Ammon's horn (tissue), 1 donor: ENCODE measurements at regions not wholly inside any gene's neighbourhood (a gene's known extent, or its start where the extent isn't known, plus 50 kb on each side); places are given as distances from the start of the nearest gene placed in this dataset.

ENCODE experiments used
- DNase-seq: peaks from one replicate; pipeline ENCODE4 v3.0.0-alpha.2; 2016; ENCODE audit warnings: low spot score

DNA sequence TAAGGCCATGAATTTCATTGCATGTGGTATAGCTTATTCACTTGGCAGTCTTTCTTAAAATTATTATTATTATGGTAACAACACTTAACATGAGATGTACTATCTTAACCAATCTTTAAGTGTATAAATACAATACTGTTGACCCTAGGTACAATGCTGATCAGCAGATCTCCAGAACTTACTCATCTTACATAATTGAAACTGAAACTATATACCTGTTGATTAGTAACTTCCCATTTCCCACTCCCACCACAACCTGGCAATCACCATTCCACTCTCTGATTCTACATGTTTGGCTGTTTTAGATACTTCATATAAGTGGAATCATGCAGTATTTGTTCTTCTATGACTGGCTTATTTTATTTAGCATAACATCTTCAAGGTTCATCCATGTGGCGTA is 150.2 kb upstream of the POU2AF2 start:
- DNase-seq: no peak

DNA sequence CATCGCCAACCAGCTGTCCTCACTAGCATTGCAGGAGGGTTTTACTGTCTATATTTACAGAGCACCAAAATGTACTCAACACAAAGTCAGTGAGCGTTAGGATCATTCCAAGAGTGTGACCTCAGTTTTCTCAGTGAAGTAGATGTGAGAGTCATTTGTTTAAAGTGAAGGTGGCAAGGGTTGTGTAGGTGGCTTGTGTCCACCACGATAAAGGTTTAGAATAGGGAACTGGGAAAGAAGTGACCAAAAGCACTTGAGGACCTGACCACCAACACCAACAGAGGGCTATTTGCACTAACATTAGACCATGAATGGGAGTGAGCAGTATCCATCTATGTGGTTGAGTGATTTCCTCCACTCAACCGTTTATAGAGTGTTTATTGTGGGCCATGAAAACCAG is 152.5 kb upstream of the POU2AF2 start:
- DNase-seq: no peak

DNA sequence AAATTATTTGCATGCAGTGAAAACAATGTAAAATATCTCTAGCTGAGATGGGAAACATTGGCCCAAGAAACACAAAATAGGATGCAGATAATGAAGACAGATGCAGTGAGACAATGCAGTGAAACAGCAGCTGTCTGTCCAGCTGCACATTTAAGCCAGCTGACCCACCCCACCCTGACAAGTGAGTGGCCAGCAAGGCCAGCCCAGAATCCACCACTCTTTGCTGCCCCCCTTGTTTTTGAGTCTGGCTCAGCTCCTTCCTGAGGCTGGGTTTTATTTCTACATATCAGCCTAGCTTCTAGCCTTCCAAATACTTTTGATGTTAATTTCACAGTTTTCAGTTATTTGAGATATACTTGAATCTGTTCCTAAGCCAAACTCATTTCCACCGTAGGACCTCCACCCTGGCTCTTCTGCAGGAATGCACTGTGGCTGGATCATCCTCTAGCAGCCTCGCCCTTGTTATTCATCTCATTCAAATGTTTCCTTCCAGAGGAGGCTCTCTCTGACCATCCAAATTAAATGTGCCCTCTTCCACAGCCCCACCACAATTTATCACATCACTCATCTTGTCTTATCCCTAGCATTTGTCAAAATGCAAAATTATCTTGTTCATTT is 154.1 kb upstream of the POU2AF2 start:
- DNase-seq: no peak

DNA sequence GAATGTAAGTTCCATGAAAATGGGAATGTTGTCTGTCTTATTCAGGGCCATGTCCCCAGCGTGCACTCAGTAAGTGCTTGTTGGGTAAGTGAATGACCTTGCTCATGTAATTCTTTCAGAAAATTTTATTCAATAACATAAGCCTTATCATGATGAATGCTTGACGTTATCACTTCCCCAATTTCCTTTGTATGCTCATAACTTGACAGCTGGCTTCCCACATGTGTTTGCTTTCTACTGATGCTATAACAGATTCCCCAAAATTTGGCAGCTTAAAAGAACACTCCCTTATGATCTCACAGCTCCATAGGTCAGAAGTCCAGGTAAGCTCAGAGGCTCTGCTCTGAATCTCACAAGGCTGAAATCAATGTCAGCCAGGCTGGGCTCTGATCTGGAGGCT is 155.8 kb upstream of the POU2AF2 start:
- no peak for DNase-seq

DNA sequence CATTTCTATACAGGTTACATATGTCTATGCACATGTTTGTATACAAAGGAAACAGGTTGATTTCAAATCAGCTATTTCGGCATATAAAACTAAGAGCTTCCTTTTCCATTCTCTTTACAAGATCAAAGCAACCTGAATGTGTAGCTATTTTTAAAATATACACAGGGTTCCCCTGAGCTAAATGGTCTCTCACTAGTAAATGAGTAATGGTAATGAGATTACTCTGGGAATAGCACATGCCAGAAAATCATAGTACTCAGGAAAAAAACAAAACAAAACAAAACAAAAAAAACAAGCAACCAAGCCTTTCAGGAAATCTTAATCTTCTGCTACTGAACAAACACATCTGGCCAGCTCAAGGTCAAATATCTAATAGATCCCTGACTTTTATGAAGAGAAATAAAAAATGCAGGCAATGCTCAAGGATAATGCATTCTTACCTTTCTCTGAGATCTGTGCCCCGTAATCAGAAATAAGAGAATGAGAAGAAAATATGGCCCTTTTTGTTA is 156.6 kb upstream of the POU2AF2 start:
- no peak for DNase-seq

DNA sequence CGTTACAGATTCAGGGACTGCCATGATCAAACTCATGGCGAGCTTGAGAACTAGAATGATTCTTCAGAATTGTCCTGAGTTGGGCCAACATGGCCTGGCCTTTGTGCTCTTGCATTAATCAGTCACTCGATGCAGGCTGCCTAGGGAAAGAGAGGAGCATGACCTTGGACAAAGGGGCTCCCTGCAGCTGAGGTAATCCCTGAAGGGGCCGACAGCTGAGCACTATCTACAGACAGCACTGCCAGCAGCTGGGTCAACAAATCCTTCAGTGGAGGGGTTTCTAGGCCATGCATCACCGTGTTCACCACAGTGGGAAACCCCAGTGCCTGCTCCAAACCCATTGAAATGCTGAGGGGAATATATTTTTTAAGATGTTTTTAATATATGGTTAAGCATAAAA is 159.5 kb upstream of the POU2AF2 start:
- DNase-seq: no peak

DNA sequence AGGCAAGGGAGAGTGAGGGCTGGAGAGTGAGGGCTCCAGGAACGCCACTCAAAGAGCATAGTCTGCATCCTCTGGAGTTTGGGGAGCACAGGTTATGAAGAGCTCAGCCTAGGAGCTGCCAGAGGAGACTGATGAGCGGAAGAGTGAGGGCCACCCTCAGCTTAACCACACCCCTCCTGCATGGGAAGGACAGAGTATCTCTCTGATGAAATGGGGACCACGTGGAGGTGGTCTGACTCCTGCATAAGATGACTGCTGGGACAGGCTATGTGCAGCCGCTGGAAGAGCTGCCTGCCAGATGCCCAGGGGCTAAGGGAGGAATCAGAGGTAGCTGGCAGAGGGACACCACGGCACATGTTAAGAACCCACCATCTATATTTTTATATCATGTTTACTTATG is 162.9 kb upstream of the POU2AF2 start:
- no peak for DNase-seq

DNA sequence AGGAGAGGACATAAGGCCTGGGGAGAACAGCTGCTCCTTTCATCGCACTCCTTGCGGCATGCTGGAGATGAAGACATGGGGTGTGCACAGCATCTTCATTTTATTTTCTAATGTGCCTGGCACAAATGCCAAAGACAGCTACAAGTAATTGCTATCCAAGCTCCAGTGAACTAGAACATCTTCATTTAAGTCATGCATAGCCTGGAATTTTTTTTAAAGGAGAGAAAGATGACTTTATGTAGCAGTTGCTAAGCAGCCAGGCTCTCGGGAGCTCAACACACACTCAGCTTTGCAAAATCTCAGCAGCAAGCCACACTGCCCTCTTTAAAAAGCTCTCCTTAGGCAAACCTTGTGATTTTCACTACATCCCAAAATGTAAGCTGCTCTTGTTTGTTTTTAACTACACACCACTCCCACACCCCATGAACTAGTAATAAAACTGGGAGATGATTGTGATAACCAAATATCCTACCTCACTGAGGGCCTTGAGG is 164.5 kb upstream of the POU2AF2 start:
- peak; percentile 57 for DNase-seq

DNA sequence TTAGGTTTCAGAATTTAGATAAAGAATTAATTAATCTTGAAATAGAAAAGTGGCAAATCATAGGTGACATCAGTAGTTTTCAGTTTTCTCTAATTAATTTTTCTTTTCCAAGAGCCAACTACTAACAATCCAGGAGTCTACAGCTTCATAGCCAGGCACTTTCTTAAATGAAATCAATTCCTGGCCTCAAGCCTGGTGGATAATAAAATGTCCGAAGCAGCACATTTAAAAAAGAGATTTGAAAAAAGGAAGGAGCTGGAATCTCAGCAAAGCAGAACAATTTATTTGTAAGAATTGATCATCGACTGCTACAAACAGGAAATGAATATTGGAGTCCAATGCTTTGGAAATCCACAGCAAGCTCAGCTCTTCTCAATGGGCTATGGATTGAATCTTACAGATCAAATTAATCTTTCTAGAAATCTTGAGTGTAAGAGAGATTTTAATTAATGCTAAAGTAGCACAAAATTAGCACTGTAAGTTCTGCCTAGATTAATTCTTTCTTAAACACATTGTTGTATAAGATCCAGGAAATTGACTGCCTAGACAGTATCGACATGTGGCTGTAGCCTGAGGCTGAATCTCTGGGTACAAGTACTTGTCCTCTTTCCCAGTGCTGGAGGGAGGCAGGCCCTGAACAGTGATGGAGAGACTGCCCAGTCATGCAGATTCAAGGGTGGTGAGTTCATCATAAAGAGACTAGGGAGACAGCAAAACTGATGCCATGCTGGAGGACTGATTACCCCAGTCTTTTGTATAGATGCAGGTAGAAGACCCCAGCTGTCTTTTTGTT is 167.8 kb upstream of the POU2AF2 start:
- DNase-seq: peak; percentile 9

DNA sequence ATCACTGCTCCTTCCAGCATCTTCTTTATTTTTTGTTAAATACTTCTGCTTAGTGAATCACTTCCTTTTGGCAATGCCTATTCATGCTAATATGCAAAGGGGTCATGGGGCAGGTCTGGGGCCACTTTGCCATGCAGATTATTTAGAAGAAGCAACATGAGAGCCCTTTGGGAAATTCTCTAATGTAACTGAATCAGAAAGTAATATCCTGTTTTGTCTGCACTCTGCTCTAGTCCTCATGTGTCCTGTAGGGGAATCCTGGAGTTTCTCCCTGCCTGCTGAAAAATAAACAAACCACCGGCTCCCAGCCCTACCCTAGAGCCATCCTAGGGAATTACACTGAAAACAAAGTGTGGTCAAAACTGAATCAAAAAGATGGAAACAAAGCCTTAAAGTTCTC is 176.5 kb upstream of the POU2AF2 start:
- no peak for DNase-seq

DNA sequence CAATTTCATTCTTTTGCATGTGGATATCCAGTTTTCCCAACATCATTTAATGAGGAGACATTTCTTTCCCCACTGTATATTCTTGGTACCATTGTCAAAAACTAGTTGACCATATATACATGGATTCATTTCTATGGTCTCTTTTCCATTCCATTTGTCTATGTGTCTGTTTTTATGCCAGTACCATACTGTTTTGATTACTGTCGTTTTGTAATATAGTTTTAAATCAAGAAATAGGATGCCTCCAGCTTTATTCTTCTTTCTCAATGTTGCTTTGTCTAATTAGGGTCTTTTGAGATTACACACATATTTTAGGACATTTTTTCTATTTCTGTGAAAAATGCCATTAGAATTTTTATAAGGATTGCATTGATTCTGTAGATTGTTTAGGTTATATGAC is 177.5 kb upstream of the POU2AF2 start:
- no peak for DNase-seq

DNA sequence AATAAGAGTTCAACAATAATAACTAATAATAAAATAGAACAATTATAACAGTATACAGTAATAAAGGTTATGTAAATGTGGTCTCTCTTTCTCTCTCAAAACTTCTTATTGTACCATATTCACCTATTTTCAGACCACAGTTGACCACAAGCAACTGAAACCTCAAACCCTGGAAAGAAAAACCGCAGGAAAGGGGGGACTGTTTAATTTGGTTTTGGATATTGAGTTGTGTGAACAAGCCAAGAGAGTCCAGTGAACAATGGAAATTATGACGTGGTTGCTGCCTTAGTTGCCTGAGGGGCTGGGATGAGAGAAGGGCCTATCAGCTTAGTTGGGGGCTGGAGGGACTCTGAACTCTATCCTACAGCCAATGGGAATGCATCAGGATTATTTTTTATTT is 178.7 kb upstream of the POU2AF2 start:
- DNase-seq: no peak

DNA sequence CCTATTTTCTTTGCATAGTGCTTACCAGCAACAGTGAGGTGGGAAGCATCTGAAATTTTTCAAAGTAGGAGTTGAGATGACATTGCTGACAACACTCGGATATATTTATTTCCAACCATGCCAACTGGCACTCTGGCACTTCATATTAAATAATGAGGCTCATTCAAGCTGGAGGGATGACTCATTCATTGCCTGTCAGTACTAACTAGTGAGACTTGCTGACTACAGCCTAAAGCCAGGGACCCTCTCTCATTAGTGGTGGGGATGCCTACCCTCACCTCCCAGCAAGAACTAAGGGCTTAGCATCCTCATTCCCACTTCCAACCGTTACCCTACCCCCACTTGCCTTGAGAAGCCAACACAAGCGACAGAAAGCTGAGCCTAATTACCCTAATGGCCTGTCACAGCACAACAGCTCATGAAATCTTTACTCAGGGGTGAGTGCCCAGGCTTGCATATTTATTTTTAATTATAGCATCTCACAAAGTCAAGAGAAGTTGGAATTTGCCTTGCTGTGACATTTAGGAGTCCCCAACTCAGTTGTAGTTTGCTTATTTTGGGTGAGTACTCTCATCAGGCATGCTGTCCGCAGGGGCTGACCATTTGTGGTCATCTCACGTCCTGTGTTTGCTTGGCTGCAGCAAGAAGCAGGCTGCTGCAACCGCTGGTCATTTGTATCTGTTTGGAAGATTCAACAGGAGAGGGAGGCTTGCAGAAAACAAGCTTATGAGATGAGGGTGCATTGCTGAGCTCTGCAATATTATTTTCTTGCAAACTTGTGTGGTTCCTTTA is 181.6 kb upstream of the POU2AF2 start:
- DNase-seq: peak; percentile 73

DNA sequence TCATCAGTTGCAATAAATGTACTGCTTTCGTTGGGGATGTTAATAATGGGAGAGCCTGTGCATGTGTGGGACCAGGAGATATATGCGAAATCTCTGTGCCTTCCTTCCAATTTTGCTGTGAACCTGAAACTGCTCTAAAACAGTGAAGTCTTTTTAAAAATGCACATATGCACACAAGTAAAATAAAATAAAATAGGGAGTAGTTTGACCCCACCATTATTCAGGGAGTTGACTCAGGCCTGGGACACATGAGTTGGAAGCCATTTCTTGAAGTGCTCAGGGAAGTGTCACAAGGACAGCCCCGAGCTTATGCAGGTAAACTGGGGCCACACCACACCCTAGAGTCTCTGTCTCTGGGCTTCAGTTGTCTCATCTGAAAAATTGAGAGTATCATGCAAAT is 183.1 kb upstream of the POU2AF2 start:
- no peak for DNase-seq

DNA sequence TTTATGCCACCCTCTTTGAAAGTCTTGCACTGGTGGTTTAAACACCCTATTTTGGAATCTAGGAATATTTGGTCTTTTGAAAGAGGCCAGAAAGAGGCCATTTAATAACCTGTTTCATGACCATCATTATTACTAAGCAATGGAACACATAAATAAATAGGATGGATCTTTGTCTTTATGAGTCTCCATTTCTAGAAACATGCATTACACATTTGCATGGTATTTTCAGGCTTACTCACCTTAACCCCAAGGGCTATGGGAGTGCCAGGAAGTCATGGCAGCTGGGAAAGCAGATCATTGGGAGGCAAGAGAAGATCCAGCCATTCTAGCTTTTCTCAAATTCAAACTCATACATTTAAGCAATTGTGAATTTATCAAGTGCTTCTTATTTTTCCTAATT is 185.8 kb upstream of the POU2AF2 start:
- no peak for DNase-seq

DNA sequence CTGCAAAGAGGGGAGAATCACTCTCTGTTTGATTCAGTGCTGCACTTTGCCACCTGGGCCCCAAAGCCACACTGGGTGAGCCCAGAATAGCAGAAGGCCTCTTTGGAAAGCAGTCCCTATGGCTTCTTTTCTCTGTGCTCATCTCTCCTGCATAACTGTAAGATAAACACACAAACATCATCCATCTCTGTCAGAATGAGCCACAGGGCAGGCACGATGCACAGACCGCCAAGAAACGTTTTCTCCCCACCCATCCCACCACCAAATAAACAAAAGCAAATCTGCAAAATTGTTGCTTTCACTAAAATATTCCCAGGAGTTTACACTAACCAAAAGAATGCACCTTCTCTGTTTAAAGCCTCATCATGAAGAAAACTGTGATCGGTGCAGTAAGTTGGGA is 196.4 kb upstream of the POU2AF2 start:
- no peak for DNase-seq

DNA sequence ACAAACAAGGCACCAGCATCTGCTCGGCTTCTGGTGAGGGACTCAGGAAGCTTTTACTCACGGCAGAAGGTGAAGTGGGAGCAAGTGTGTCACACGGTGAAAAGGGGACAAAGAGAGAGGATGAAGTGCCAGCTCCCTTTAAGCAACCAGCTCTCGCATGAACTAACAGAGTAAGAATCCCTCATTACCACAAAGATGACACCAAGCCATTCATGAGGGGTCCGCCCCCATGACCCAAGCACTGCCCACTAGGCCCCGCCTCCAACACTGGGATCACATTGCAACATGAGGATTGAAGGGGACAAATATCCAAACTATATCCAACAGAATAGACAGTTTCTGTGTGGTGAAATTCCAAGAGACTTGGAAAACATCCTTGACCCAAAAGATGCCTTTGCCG is 198.2 kb upstream of the POU2AF2 start:
- DNase-seq: no peak

DNA sequence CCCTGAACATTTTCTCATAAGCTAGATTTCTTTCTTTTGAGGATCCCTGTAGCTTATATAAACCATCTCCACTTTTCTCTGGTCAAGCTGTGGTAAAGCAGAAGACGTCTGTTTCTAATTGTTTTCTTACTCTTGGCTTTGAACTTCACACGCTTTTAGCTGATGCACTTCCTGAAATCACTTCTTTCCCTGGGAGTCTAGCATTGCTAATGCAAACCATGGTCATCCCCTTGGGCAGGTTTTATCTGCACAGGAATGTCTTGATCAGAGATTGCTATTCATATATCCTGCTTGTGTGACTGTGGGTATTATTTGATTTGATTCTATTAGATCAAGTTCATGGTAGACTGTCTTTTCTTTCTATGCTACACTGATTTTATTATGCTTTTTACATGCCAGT is 199.2 kb upstream of the POU2AF2 start:
- no peak for DNase-seq

DNA sequence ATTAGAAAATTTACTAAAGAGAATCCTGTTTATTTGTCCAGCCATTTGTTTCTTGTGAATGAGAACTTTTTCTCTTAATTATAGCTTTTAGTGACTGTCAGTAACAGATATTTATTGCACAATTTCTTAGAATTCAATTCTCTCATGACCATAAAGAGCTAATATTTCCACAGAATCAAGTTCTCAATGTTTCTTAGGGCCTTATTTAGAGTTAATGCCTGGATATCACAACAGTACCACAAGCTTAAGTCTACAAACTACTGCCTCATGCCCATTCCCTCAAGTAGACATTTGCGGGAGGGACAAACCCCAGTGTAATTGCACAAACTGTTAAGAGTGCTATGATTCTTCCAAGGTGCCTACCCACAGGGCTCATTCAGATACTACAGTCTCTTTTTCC is 199.7 kb upstream of the POU2AF2 start:
- DNase-seq: no peak

DNA sequence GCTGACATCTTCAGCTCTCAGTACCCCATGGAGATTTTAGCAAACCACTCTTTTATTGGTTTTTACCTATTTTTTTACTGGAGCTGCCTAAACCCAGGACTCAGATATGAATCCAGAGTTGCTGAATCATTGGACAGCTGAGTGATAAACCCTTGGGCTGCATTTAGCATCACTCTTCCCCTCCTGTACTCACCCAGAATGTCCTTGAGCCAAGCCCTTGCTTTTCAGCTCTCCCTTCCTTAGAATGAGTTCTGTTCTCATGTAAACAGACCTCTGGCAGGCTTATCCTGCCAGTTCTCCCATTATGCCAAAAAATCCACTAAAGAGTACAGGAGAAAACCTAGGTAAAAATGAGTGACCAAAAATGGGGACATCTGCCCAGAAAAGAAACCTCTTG is 200.1 kb upstream of the POU2AF2 start:
- no peak for DNase-seq

DNA sequence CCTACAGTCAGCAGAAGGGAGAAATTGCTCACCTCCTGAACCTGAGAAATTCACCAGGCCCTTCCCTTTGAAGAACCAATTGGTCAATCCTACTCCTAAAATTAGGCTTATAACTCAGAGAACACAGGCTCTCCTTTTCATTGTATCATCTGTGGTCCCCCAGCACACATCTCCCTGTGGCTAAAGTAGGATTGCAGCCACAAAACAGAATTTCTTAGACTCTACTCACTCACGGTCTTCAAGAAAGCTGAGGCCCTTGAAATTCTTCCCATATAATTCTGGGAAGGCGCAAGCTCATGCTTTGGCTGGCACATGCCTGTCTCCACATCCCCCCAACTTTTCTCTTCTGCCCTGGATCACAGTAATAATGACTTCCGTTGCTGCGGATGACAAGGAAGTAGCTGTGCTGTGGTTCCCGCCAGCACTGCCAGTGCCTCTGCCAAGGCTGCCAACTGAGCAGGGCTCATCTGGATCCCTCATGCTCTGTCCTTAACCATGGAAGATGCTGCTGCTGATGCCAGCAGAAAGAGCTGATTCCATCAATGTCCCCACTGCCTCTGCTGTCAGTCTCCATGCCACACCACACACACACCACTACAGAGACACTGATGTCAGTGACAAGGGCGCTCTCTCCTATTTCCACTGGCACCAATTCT is 200.6 kb upstream of the POU2AF2 start:
- DNase-seq: no peak

DNA sequence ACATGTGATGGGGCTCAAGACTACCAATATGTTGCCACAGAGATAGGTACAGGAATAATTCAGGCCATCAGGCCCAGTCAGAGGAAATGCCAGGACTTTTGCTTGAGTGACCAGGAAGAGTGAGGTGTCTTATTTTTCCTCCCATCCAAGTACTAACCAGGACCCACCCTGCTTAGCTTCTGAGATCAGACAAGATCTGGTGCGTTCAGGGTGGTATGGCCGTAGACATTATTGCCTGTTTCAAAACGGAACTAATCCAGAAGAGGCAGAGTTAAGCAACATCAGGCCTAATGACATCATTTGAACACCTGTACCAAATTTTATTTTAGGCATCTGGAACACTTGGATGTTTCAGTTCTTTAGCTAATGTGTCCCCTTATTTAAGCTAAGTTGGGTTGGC is 205.5 kb upstream of the POU2AF2 start:
- DNase-seq: no peak
